IgD-negative memory B cell (primary cell): ENCODE measurements at regions not wholly inside any gene's neighbourhood (a gene's known extent, or its start where the extent isn't known, plus 50 kb on each side); places are given as distances from the start of the nearest gene placed in this dataset.
"Not testable (repeated sequence)": the region's sequence is repeated elsewhere in the genome, so short reads cannot be mapped to it uniquely, and the experiment has no call there.

Experiments used
- H3K27ac Mint-ChIP-seq, 3 donors: one replicate each; pipeline ENCODE4 v1.8.0; 2020 to 2022; ENCODE audit warnings: mild to moderate bottlenecking in 3 of 3, mixed read lengths in 3 of 3, moderate library complexity in 1 of 3
- H3K27me3 Mint-ChIP-seq: one replicate; pipeline ENCODE4 v1.8.0; 2021; ENCODE audit warnings: mixed read lengths
- H3K36me3 Mint-ChIP-seq: one replicate; pipeline ENCODE4 v1.8.0; 2020; ENCODE audit warnings: mild to moderate bottlenecking, mixed read lengths
- H3K4me1 Mint-ChIP-seq, 3 donors: one replicate each; pipeline ENCODE4 v1.8.0; 2020 to 2022; ENCODE audit warnings: mixed read lengths in 3 of 3, mild to moderate bottlenecking in 1 of 3
- H3K4me3 Mint-ChIP-seq, 4 donors: one replicate each; pipeline ENCODE4 v1.8.0; 2020 to 2022; ENCODE audit warnings: mild to moderate bottlenecking in 4 of 4, mixed read lengths in 4 of 4, moderate library complexity in 3 of 4
- H3K9me3 Mint-ChIP-seq, 3 donors: one replicate each; pipeline ENCODE4 v1.8.0; 2020 to 2021; ENCODE audit warnings: mixed read lengths in 3 of 3, mild to moderate bottlenecking in 1 of 3

DNA sequence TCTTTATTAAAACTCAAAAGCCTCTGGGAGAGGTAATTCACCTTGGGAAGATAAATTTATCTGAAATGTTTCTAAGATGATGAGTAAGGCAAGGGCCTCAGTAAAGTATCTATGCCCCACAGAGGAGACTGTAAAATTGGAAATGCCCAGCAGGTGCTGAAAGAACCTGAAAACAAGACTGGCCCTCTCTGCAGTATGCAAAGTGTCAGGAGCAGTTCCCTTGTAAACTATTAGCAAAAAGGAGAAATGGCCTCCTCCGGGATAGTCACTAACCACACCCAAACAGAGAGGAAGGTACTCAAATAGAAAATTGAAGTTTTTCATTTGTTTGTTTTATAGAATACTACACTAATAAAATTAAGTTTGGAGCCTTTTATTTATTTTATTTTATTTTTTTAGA lies 81.2 kb downstream of the FZD1 start:
- Mint-ChIP-seq H3K27ac (peak overlapping the region in 2 of 3 donors; percentile 42 to 62), H3K36me3 (no peaks in the 10 kb centered on the region), H3K4me3 (peak overlapping the region in 3 of 4 donors; percentile 21 to 88 (median 69)), H3K9me3 (peaks cover 0 to 5% (median 0%) of the 10 kb centered on the region in 3 donors), H3K4me1 (peaks cover 38 to 46% (median 43%) of the 10 kb centered on the region in 3 donors), H3K27me3 (no peaks in the 10 kb centered on the region)

DNA sequence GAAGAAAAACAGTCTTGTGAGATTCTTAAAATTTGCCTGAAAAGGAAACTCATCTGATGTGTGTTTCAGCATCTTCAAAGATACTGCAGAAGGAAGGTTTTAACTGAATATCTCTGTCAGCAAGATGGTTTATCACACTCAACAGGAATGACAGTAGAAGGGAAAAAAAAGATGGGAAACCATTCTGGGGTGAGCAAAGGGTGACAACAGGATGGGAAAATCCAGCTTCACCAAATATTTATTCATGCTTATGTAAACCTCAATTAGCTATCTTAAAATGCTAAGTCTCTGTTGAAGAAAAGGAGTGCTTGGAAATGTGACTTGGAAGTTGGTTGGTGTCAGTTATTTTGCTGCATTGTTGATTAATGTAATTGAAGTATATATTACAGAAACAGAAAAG lies 82.2 kb downstream of the FZD1 start:
- H3K4me3 Mint-ChIP-seq = peak overlapping the region in 1 of 4 donors; percentile 65
- peaks cover 0 to 5% (median 0%) of the 10 kb centered on the region in 3 donors for H3K9me3 Mint-ChIP-seq
- peaks cover 36 to 46% (median 43%) of the 10 kb centered on the region in 3 donors for H3K4me1 Mint-ChIP-seq
- H3K36me3 Mint-ChIP-seq = no peaks in the 10 kb centered on the region
- no peaks in the 10 kb centered on the region for H3K27me3 Mint-ChIP-seq
- H3K27ac Mint-ChIP-seq = no peak overlapping the region

DNA sequence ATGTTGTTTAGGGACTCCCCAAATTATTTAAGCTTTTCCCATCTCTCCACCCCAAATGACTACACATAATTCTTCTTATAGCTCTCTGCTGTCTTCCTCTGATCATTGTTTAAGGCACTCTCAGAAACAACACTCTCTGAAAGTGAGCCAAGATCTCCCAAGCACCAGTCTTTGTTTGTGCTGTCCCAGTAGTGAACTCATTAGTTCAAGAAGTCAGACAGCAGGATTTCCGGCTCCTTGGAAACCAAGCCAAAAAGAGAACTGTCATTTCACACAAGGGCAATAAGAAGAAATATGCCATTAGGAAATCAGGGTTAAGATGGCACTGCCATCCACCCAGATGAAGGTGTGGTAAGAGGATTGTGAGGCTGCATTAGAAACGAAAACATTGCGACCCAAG lies 83.1 kb downstream of the FZD1 start:
- Mint-ChIP-seq H3K27ac (peak overlapping the region in 1 of 3 donors; percentile 29), H3K36me3 (no peaks in the 10 kb centered on the region), H3K9me3 (peaks cover 0 to 5% (median 0%) of the 10 kb centered on the region in 3 donors), H3K4me1 (peaks cover 36 to 46% (median 43%) of the 10 kb centered on the region in 3 donors), H3K4me3 (no peak overlapping the region), H3K27me3 (no peaks in the 10 kb centered on the region)

DNA sequence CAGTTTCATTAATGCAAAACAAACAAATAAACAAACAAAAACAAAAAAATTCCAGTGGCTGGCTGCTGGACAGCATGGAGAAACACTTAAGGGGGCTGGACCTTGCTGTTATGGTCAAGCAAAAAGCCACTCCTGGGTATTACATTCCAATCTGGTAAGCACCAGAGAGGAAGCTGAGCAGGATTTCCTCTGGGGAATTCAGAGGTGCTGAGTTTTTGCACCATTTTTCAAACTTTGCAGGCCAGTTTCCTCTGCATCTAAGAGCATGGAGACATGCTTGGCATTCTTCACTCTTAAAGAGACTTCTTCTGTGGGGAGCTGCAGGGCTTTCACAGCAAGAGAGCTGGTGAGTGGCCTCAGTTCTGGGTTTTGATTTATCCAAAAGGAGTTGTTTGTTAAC lies 84.5 kb downstream of the FZD1 start:
- Mint-ChIP-seq H3K4me3 (no peak overlapping the region), H3K27ac (no peak overlapping the region), H3K36me3 (no peaks in the 10 kb centered on the region), H3K4me1 (peaks cover 31 to 40% (median 33%) of the 10 kb centered on the region in 3 donors), H3K9me3 (peaks cover 0 to 5% (median 0%) of the 10 kb centered on the region in 3 donors), H3K27me3 (no peaks in the 10 kb centered on the region)

DNA sequence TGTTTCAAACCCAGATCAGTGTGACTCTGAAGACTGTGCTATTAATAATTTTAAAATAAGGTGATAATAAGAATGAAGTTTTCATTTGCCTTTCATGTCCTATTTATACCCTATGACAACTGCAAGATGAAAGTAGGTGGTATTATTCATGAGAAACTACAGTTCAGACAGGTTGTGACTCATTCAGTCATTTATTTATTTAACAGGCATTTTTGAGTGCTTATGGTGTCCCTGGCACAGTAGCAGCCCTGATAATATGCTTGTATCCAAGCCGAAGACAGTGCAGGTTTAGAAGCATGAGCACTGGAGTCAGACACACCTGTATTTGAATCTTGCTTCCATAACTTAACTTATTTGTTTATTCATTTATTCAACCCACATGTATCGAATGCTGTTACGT lies 87.1 kb downstream of the FZD1 start:
- no peak overlapping the region for H3K27ac Mint-ChIP-seq
- H3K36me3 Mint-ChIP-seq = no peaks in the 10 kb centered on the region
- peaks cover 11 to 16% (median 13%) of the 10 kb centered on the region in 3 donors for H3K4me1 Mint-ChIP-seq
- peaks cover 0 to 5% (median 0%) of the 10 kb centered on the region in 3 donors for H3K9me3 Mint-ChIP-seq
- peaks cover 4% of the 10 kb centered on the region for H3K27me3 Mint-ChIP-seq
- no peak overlapping the region for H3K4me3 Mint-ChIP-seq

DNA sequence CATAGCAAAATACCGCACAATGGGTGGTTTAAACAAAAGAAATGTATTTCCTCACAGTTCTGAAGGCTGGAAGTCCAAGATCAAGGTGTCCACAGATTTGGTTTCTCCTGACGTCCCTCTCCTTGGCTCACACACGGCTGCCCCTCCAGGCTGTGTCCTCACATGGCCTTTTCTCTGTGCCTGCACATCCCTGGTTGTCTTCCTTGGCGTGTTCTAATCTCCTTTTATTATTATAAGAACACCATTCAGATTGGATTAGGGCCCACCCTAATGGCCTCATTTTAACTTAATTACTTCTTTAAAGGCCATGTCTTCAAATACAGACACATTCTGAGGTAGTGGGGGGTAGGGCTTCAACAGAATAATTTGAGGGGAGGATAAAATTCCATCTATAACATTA lies 87.9 kb downstream of the FZD1 start:
- no peaks in the 10 kb centered on the region for H3K36me3 Mint-ChIP-seq

DNA sequence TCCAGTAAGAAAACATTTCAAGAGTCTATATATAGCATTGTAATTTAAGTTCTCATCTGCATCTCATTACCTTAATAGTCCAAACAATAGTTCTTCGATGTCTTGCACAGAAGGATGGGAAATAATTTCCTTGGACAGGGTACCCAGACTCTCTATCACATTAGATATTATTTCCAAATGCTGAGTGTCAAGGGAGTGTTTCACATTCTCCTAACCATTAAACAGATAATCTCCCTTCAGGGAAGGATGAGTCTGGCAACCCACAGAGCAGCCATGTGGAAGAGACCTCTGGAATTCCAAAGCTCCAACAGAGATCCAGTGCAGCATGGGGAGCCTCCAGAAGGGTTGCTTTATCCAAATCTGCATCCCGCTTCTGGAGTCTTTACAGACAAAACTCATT lies 89.6 kb downstream of the FZD1 start:
- Mint-ChIP-seq H3K4me3 (no peak overlapping the region), H3K27ac (no peak overlapping the region), H3K36me3 (no peaks in the 10 kb centered on the region), H3K9me3 (no peaks in the 10 kb centered on the region), H3K4me1 (peaks cover 2 to 5% (median 3%) of the 10 kb centered on the region in 3 donors), H3K27me3 (peaks cover 6% of the 10 kb centered on the region)

More for the DNA sequence above, 87.9 kb downstream of the FZD1 start:
- H3K9me3 Mint-ChIP-seq = peaks cover 0 to 5% (median 0%) of the 10 kb centered on the region in 3 donors
- peaks cover 8 to 9% (median 9%) of the 10 kb centered on the region in 3 donors for H3K4me1 Mint-ChIP-seq
- peaks cover 4% of the 10 kb centered on the region for H3K27me3 Mint-ChIP-seq
- H3K27ac Mint-ChIP-seq = no peak overlapping the region
- H3K4me3 Mint-ChIP-seq = peak overlapping the region in 1 of 4 donors; percentile 5

DNA sequence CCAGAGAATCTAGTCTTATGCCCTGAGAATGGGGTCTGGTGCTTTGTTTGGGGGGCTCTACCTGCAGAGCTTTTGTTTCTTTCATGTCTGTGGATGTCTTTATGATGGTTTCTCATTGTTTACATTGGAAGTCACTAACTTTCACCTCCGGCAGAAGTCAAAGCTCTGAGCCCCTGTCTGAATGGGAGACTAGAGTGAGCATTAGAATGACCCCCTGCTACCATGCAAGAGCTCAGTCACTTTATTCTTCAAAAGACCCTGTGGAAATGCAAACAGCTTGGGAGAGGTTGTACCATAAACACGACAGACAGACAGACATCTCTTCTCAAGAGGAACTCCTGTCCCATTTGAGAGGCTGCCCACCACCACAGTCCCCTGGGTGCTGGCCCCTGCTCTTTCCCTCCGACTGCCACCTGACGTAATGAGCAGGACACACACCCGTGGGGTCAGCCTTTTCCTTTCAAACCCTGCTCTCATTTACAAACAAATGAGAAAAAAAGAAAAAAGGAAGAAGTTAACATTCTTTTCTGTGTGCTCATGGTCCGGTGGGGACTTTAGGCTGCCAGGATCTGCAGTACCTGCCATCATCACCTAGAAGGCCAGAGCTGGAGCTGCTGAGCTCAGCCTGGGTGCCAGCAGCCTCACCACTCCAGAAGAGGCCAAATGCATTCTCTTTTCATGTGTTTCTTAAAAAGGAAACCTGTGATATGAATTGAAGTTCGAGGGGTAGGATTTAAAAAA lies 91.6 kb downstream of the FZD1 start:
- H3K9me3 Mint-ChIP-seq = peaks cover 0 to 2% (median 0%) of the 10 kb centered on the region in 3 donors
- no peaks in the 10 kb centered on the region for H3K4me1 Mint-ChIP-seq
- peaks cover 6% of the 10 kb centered on the region for H3K27me3 Mint-ChIP-seq
- H3K36me3 Mint-ChIP-seq = no peaks in the 10 kb centered on the region
- no peak overlapping the region for H3K4me3 Mint-ChIP-seq
- H3K27ac Mint-ChIP-seq = no peak overlapping the region

DNA sequence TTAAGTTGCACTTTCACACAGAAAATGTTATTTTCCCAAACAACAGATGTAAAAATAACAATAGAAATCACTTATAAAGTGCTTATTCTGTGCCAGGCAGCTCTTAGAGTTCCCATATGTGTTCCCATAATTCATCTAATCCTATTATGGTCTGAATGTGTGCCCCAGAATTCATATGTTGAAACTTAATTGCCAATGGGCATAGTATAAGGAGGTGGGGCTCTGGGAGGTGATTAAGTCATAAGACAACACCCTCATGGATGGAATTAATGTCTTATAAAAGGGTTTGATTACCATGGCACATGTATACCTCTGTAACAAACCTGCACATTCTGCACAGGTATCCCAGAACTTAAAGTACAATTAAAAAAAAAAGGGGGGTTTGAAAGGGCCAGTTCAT lies 92.7 kb downstream of the FZD1 start:
- H3K27me3 Mint-ChIP-seq = peaks cover 6% of the 10 kb centered on the region
- peaks cover 2% of the 10 kb centered on the region for H3K36me3 Mint-ChIP-seq
- H3K4me3 Mint-ChIP-seq = no peak overlapping the region
- H3K9me3 Mint-ChIP-seq = peaks cover 0 to 2% (median 0%) of the 10 kb centered on the region in 3 donors
- no peaks in the 10 kb centered on the region for H3K4me1 Mint-ChIP-seq
- no peak overlapping the region for H3K27ac Mint-ChIP-seq

DNA sequence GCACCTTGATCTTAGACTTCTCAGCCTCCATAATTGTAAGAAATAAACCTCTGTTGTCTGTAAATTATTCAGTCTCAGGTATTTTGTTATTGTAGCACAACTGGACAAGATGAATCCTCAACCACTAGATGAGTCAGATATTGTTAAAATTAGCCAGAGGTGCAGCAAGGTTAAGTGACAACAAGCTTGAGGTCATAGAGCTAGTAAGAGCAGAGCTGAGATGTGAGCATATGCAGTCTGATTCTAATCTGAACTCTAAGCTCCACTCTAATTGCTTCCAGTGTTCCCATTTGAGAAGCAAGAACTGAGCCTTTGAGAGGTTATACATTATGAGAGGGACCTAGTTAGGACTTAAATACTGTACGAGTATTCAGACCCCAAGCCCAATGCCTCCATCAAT lies 93.1 kb downstream of the FZD1 start:
- Mint-ChIP-seq H3K9me3 (peaks cover 0 to 2% (median 0%) of the 10 kb centered on the region in 3 donors), H3K4me1 (no peaks in the 10 kb centered on the region), H3K4me3 (no peak overlapping the region), H3K36me3 (peaks cover 2% of the 10 kb centered on the region), H3K27me3 (peaks cover 6% of the 10 kb centered on the region), H3K27ac (no peak overlapping the region)

DNA sequence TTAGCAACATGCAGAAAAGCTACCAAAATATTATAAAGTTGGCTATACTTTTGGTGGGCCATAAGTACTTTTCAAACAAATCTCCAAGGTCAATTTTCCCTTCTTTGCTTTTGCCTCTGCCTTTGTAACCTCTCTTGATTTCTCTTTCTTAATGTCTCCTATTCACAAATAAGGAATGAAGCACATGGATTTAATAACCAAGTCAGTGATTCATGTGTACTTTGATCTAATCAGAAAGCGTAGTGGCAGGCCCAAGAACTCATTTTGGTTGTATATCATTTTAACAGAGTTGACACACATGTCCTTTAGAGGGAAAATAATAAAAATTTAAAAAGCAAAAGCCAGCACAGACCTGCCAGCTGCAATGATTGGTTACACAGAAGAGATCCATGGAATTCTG lies 93.7 kb downstream of the FZD1 start:
- Mint-ChIP-seq H3K27me3 (peaks cover 6% of the 10 kb centered on the region), H3K27ac (no peak overlapping the region), H3K4me3 (no peak overlapping the region), H3K4me1 (no peaks in the 10 kb centered on the region), H3K36me3 (peaks cover 2% of the 10 kb centered on the region), H3K9me3 (peaks cover 0 to 2% (median 0%) of the 10 kb centered on the region in 3 donors)

DNA sequence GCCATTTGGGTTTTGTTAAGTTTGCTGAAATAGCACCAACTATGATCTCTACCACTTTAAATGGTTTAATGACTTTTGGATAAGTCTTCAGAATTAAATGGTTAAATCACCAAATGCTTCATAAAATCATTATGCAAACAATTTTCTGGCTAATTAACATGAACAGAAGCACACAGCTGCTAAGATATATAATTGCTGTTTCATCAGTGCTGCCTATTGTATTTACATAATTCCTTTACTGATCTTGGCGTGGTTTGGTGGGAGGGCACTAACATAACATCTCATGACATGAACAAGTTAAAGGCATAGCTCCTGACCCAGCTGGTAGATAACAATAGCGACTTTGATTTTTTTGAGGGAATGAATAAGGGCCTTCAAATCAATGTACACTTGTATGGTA lies 94.1 kb downstream of the FZD1 start:
- Mint-ChIP-seq H3K27me3 (peaks cover 6% of the 10 kb centered on the region), H3K36me3 (peaks cover 2% of the 10 kb centered on the region), H3K4me1 (no peaks in the 10 kb centered on the region), H3K27ac (no peak overlapping the region), H3K4me3 (no peak overlapping the region), H3K9me3 (peaks cover 0 to 2% (median 0%) of the 10 kb centered on the region in 3 donors)

DNA sequence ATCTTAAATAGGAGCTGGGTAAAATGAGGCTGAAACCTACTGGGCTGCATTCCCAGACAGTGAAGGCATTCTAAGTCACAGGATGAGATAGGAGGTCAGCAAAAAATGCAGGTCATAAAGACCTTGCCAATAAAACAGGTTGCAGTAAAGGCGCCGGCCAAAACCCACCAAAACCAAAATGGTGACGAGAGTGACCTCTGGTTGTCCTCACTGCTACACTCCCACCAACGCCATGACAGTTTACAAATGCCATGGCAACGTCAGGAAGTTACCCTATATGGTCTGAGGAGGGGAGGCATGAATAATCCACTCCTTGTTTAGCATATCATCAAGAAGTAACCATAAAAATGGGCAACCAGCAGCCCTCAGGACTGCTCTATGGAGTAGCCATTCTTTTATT lies 100.9 kb downstream of the FZD1 start:
- H3K4me3 Mint-ChIP-seq, H3K36me3 Mint-ChIP-seq, H3K4me1 Mint-ChIP-seq, H3K27me3 Mint-ChIP-seq, H3K9me3 Mint-ChIP-seq, H3K27ac Mint-ChIP-seq: not testable (repeated sequence)

DNA sequence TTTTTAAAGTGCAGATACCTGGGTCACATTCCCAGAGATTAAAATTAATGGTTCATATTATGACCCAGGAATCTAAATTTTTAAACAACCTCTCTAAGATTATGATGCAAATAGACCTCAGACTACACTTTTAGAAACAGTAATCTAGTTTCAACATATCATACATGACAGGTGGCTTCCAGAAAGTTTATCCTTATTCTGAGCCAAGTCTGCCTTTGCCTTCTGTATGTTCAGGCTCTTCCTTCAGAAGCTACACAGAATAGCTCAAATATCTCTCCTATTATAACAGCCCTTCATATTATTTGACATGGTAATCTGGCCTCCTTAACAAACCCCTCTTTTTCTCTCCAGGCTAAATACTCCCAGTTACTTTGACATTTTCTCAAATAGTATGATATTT lies 101.9 kb downstream of the FZD1 start:
- Mint-ChIP-seq H3K9me3 (no peaks in the 10 kb centered on the region), H3K36me3 (peaks cover 1% of the 10 kb centered on the region), H3K4me3 (no peak overlapping the region), H3K27ac (no peak overlapping the region), H3K27me3 (no peaks in the 10 kb centered on the region), H3K4me1 (peaks cover 3 to 9% (median 7%) of the 10 kb centered on the region in 3 donors)

DNA sequence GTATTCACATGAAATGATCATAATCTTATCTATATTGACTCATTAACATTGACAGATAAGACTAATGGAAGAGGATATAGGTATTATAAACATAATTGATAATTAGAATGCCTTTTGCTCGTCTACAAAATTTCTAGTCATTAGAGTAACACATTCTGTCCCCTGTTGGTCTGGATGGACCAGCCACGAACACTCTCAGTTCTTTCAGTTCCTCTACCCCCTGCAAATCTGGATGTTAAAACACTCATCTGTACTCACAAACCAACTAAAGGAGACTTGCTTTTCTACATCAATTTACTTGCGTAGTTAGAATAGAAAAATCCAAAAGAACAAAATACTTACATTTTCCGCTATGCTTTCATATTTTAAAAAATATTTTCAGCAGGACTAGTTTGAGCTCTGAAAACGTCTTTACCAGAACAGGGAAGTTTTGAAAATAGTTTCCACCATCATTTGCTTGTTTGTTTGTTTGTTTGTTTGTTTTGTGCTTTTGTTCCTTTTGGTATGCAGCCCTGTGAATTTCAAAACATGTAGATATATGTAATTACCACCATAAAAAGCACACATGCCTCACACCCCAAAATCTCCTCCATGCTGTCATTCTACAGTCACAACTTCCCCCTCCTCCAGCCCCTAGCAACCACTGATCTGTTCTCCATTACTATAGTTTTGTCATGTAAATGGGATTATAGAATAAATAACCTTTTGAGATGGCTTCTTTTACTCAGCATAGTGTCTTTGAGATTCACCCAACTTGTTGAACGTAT lies 103.8 kb downstream of the FZD1 start:
- Mint-ChIP-seq H3K36me3 (no peaks in the 10 kb centered on the region), H3K4me3 (no peak overlapping the region), H3K4me1 (peaks cover 4 to 9% (median 8%) of the 10 kb centered on the region in 3 donors), H3K27me3 (no peaks in the 10 kb centered on the region), H3K9me3 (peaks cover 0 to 3% (median 0%) of the 10 kb centered on the region in 3 donors), H3K27ac (no peak overlapping the region)
